Activated T-helper 17 cell treated with anti-CD3 and anti-CD28 coated beads, Interleukin-2, amount 50 U/mL, for 72 hours (primary cell): ENCODE measurements at regions not wholly inside any gene's neighbourhood (a gene's known extent, or its start where the extent isn't known, plus 50 kb on each side); places are given as distances from the start of the nearest gene placed in this dataset.

ENCODE experiments used
- ATAC-seq: fragments of 150-1000 bp; cut with Tn5 transposase; replicated peaks from 2 replicates; pipeline ENCODE4 v1.10.0; 2021; ENCODE audit warnings: mild to moderate bottlenecking, moderate library complexity
- H3K27ac Mint-ChIP-seq: one replicate; pipeline ENCODE4 v1.8.0; 2022; ENCODE audit warnings: mixed read lengths
- H3K27me3 Mint-ChIP-seq: one replicate; pipeline ENCODE4 v1.8.0; 2022; ENCODE audit warnings: mixed read lengths
- H3K36me3 Mint-ChIP-seq: one replicate; pipeline ENCODE4 v1.8.0; 2022; ENCODE audit warnings: low read depth, mild to moderate bottlenecking, mixed read lengths
- H3K4me1 Mint-ChIP-seq: one replicate; pipeline ENCODE4 v1.8.0; 2022; ENCODE audit warnings: mixed read lengths
- H3K4me3 Mint-ChIP-seq: one replicate; pipeline ENCODE4 v1.8.0; 2022; ENCODE audit warnings: mild to moderate bottlenecking, mixed read lengths
- H3K9me3 Mint-ChIP-seq: one replicate; pipeline ENCODE4 v1.8.0; 2022; ENCODE audit warnings: mixed read lengths

GRCh38 chr6:14350210-14350609 is 232.6 kb downstream of the CD83 start:
- no peaks in the 10 kb centered on the region for H3K4me1 Mint-ChIP-seq
- no peak for ATAC-seq
- no peaks in the 10 kb centered on the region for H3K36me3 Mint-ChIP-seq
- H3K27me3 Mint-ChIP-seq: no peaks in the 10 kb centered on the region
- no peak overlapping the region for H3K4me3 Mint-ChIP-seq
- H3K9me3 Mint-ChIP-seq: no peaks in the 10 kb centered on the region
- H3K27ac Mint-ChIP-seq: no peak overlapping the region

- no peaks in the 10 kb centered on the region for H3K9me3 Mint-ChIP-seq
- H3K27me3 Mint-ChIP-seq: no peaks in the 10 kb centered on the region
- no peak overlapping the region for H3K4me3 Mint-ChIP-seq
- H3K27ac Mint-ChIP-seq: no peak overlapping the region
- no peaks in the 10 kb centered on the region for H3K4me1 Mint-ChIP-seq
- ATAC-seq: no peak
- no peaks in the 10 kb centered on the region for H3K36me3 Mint-ChIP-seq
These were observed 235.7 kb downstream of the CD83 start for GRCh38 chr6:14353281-14353680.

GRCh38 chr6:14353798-14354197 is 236.2 kb downstream of the CD83 start:
- no peaks in the 10 kb centered on the region for H3K36me3 Mint-ChIP-seq
- no peak overlapping the region for H3K4me3 Mint-ChIP-seq
- ATAC-seq: no peak
- H3K4me1 Mint-ChIP-seq: no peaks in the 10 kb centered on the region
- no peaks in the 10 kb centered on the region for H3K9me3 Mint-ChIP-seq
- H3K27me3 Mint-ChIP-seq: no peaks in the 10 kb centered on the region
- peak overlapping the region; percentile 39 for H3K27ac Mint-ChIP-seq

GRCh38 chr6:14354919-14355572 is 237.5 kb downstream of the CD83 start:
- H3K27ac Mint-ChIP-seq: no peak overlapping the region
- no peaks in the 10 kb centered on the region for H3K4me1 Mint-ChIP-seq
- H3K36me3 Mint-ChIP-seq: no peaks in the 10 kb centered on the region
- no peak overlapping the region for H3K4me3 Mint-ChIP-seq
- no peaks in the 10 kb centered on the region for H3K27me3 Mint-ChIP-seq
- peak; percentile 64 for ATAC-seq
- H3K9me3 Mint-ChIP-seq: no peaks in the 10 kb centered on the region

GRCh38 chr6:14359438-14359837 is 241.9 kb downstream of the CD83 start:
- no peak overlapping the region for H3K27ac Mint-ChIP-seq
- H3K27me3 Mint-ChIP-seq: no peaks in the 10 kb centered on the region
- no peaks in the 10 kb centered on the region for H3K4me1 Mint-ChIP-seq
- no peak for ATAC-seq
- H3K36me3 Mint-ChIP-seq: no peaks in the 10 kb centered on the region
- no peaks in the 10 kb centered on the region for H3K9me3 Mint-ChIP-seq
- H3K4me3 Mint-ChIP-seq: no peak overlapping the region

GRCh38 chr6:14360565-14360964 is 243.0 kb downstream of the CD83 start:
- Mint-ChIP-seq H3K4me3 (no peak overlapping the region), H3K4me1 (no peaks in the 10 kb centered on the region), H3K36me3 (no peaks in the 10 kb centered on the region), H3K27me3 (no peaks in the 10 kb centered on the region), H3K27ac (no peak overlapping the region), H3K9me3 (no peaks in the 10 kb centered on the region)
- ATAC-seq: no peak

GRCh38 chr6:14361297-14361696 is 243.7 kb downstream of the CD83 start:
- no peak for ATAC-seq
- Mint-ChIP-seq H3K4me1 (no peaks in the 10 kb centered on the region), H3K36me3 (no peaks in the 10 kb centered on the region), H3K9me3 (no peaks in the 10 kb centered on the region), H3K4me3 (no peak overlapping the region), H3K27ac (no peak overlapping the region), H3K27me3 (no peaks in the 10 kb centered on the region)

- Mint-ChIP-seq H3K4me3 (no peak overlapping the region), H3K9me3 (no peaks in the 10 kb centered on the region), H3K36me3 (no peaks in the 10 kb centered on the region), H3K27me3 (no peaks in the 10 kb centered on the region), H3K27ac (no peak overlapping the region), H3K4me1 (no peaks in the 10 kb centered on the region)
- no peak for ATAC-seq
These were observed 244.5 kb downstream of the CD83 start for GRCh38 chr6:14361956-14362587.

- no peak overlapping the region for H3K4me3 Mint-ChIP-seq
- no peaks in the 10 kb centered on the region for H3K36me3 Mint-ChIP-seq
- H3K27ac Mint-ChIP-seq: no peak overlapping the region
- H3K27me3 Mint-ChIP-seq: no peaks in the 10 kb centered on the region
- no peaks in the 10 kb centered on the region for H3K9me3 Mint-ChIP-seq
- no peak for ATAC-seq
- H3K4me1 Mint-ChIP-seq: no peaks in the 10 kb centered on the region
These were observed 246.8 kb downstream of the CD83 start for GRCh38 chr6:14364370-14364769.

- Mint-ChIP-seq H3K4me3 (no peak overlapping the region), H3K9me3 (no peaks in the 10 kb centered on the region), H3K27me3 (no peaks in the 10 kb centered on the region), H3K36me3 (no peaks in the 10 kb centered on the region), H3K27ac (no peak overlapping the region), H3K4me1 (no peaks in the 10 kb centered on the region)
- no peak for ATAC-seq
These were observed 247.8 kb downstream of the CD83 start for GRCh38 chr6:14365393-14365792.

- H3K27ac Mint-ChIP-seq: no peak overlapping the region
- no peaks in the 10 kb centered on the region for H3K9me3 Mint-ChIP-seq
- peaks cover 2% of the 10 kb centered on the region for H3K4me1 Mint-ChIP-seq
- no peaks in the 10 kb centered on the region for H3K36me3 Mint-ChIP-seq
- H3K4me3 Mint-ChIP-seq: no peak overlapping the region
- no peaks in the 10 kb centered on the region for H3K27me3 Mint-ChIP-seq
- no peak for ATAC-seq
These were observed 248.7 kb downstream of the CD83 start for GRCh38 chr6:14366315-14366714.

- H3K9me3 Mint-ChIP-seq: no peaks in the 10 kb centered on the region
- H3K4me3 Mint-ChIP-seq: no peak overlapping the region
- H3K4me1 Mint-ChIP-seq: peaks cover 6% of the 10 kb centered on the region
- no peaks in the 10 kb centered on the region for H3K27me3 Mint-ChIP-seq
- no peak overlapping the region for H3K27ac Mint-ChIP-seq
- H3K36me3 Mint-ChIP-seq: no peaks in the 10 kb centered on the region
- no peak for ATAC-seq
These were observed 249.3 kb downstream of the CD83 start for GRCh38 chr6:14366872-14367271.

GRCh38 chr6:14367296-14367695 is 249.7 kb downstream of the CD83 start:
- ATAC-seq: no peak
- peaks cover 6% of the 10 kb centered on the region for H3K4me1 Mint-ChIP-seq
- H3K4me3 Mint-ChIP-seq: no peak overlapping the region
- no peaks in the 10 kb centered on the region for H3K27me3 Mint-ChIP-seq
- no peaks in the 10 kb centered on the region for H3K36me3 Mint-ChIP-seq
- H3K27ac Mint-ChIP-seq: no peak overlapping the region
- no peaks in the 10 kb centered on the region for H3K9me3 Mint-ChIP-seq

- ATAC-seq: no peak
- Mint-ChIP-seq H3K36me3 (no peaks in the 10 kb centered on the region), H3K27me3 (no peaks in the 10 kb centered on the region), H3K27ac (no peak overlapping the region), H3K4me1 (peaks cover 21% of the 10 kb centered on the region), H3K9me3 (no peaks in the 10 kb centered on the region), H3K4me3 (no peak overlapping the region)
These were observed 252.1 kb downstream of the CD83 start for GRCh38 chr6:14369717-14370116.

GRCh38 chr6:14371530-14371929 is 254.0 kb downstream of the CD83 start:
- H3K4me1 Mint-ChIP-seq: peaks cover 21% of the 10 kb centered on the region
- peak overlapping the region; percentile 52 for H3K4me3 Mint-ChIP-seq
- no peaks in the 10 kb centered on the region for H3K36me3 Mint-ChIP-seq
- H3K27me3 Mint-ChIP-seq: no peaks in the 10 kb centered on the region
- peak; percentile 12 for ATAC-seq
- no peaks in the 10 kb centered on the region for H3K9me3 Mint-ChIP-seq
- H3K27ac Mint-ChIP-seq: no peak overlapping the region
